ENCODE measurements at regions not wholly inside any gene's neighbourhood (a gene's known extent, or its start where the extent isn't known, plus 50 kb on each side); places are given as distances from the start of the nearest gene placed in this dataset.
A peak's percentile ranks its signal among the peaks of the same experiment; 100 is the strongest.
"Not testable (repeated sequence)": the region's sequence is repeated elsewhere in the genome, so short reads cannot be mapped to it uniquely, and the experiment has no call there.

- DNase-seq, result no peak
These were observed 73.3 kb upstream of the WASF3 start for GRCh38 chr13:26484196-26484595.

GRCh38 chr13:26485288-26485687, 72.2 kb upstream of the WASF3 start:
- DNase-seq, result no peak

GRCh38 chr13:26485786-26486185, 71.7 kb upstream of the WASF3 start:
- no peak for DNase-seq

- no peak for DNase-seq
These were observed 70.9 kb upstream of the WASF3 start for GRCh38 chr13:26486550-26486949.

GRCh38 chr13:26487781-26488180, 69.7 kb upstream of the WASF3 start:
- no peak for DNase-seq

GRCh38 chr13:26488236-26489003, 69.1 kb upstream of the WASF3 start:
- DNase-seq, result no peak

- DNase-seq, result not testable (repeated sequence)
These were observed 65.2 kb upstream of the WASF3 start for GRCh38 chr13:26492301-26492700.

GRCh38 chr13:26494571-26495195, 62.8 kb upstream of the WASF3 start:
- DNase-seq, result no peak

GRCh38 chr13:26495750-26496149, 61.7 kb upstream of the WASF3 start:
- DNase-seq, result no peak

- no peak for DNase-seq
These were observed 59.4 kb upstream of the WASF3 start for GRCh38 chr13:26497968-26498511.

- no peak for DNase-seq
These were observed 58.6 kb upstream of the WASF3 start for GRCh38 chr13:26498656-26499601.

GRCh38 chr13:26500618-26501320, 56.7 kb upstream of the WASF3 start:
- no peak for DNase-seq

GRCh38 chr13:26501641-26502040, 55.8 kb upstream of the WASF3 start:
- DNase-seq, result no peak

GRCh38 chr13:26502826-26503225, 54.7 kb upstream of the WASF3 start:
- peak; percentile 63 for DNase-seq

GRCh38 chr13:26503826-26504594, 53.5 kb upstream of the WASF3 start:
- peak; percentile 7 for DNase-seq
